Left cardiac atrium (tissue), 4 donors: ENCODE measurements at regions not wholly inside any gene's neighbourhood (a gene's known extent, or its start where the extent isn't known, plus 50 kb on each side); places are given as distances from the start of the nearest gene placed in this dataset.
"Not testable (repeated sequence)": the region's sequence is repeated elsewhere in the genome, so short reads cannot be mapped to it uniquely, and the experiment has no call there.

Experiments used
- ATAC-seq, 2 donors: fragments of 200-7000 bp; cut with Tn5 transposase; one replicate each; pipeline ENCODE4 v1.9.1; 2020; ENCODE audit warnings: mild to moderate bottlenecking in 2 of 2, moderate library complexity in 2 of 2
- DNase-seq: peaks from one replicate; pipeline ENCODE4 v3.0.0-alpha.2; 2020
- intact Hi-C, 2 donors: fragments of 100-400 bp; cut with DNase I; formaldehyde crosslinking; loops; one replicate each; pipeline versions ENCODE4 v1.14.1 to v1.15.1; 2022 to 2023
- donor health status: DM: no; HTN: yes; CAD: no.
- donor health status: DM: no; HTN: yes; CAD: no; lungs with severe emphysema.
- donor health status: DM: yes; HTN: yes; CAD: no.
- donor health status: Dilated cardiomyopathy.

- intact Hi-C loops, result no loop called here
- ATAC-seq (no peak), DNase-seq (no peak)
These were observed 159.5 kb upstream of the HMGA2 start for GRCh38 chr12:65664715-65665250.

- ATAC-seq, result no peak
- intact Hi-C loops, result no loop called here
- no peak for DNase-seq
These were observed 158.5 kb upstream of the HMGA2 start for GRCh38 chr12:65665817-65666216.

- DNase-seq (no peak), ATAC-seq (no peak)
- intact Hi-C loops, result no loop called here
These were observed 157.4 kb upstream of the HMGA2 start for GRCh38 chr12:65666876-65667275.

GRCh38 chr12:65667932-65668331 is 156.4 kb upstream of the HMGA2 start:
- no peak for ATAC-seq
- intact Hi-C loops, result no loop called here
- DNase-seq, result no peak

- DNase-seq (no peak), ATAC-seq (no peak)
- intact Hi-C loops, result no loop called here
These were observed 155.1 kb upstream of the HMGA2 start for GRCh38 chr12:65668981-65669695.

- intact Hi-C loops, result loop anchor here in 1 of 2 donors (5.0 kb wide), 1 partner anchor 113 kb away; no protein-coding TSS in a partner anchor
- DNase-seq (no peak), ATAC-seq (no peak)
These were observed 153.5 kb upstream of the HMGA2 start for GRCh38 chr12:65670775-65671174.

GRCh38 chr12:65672441-65672840 is 151.8 kb upstream of the HMGA2 start:
- ATAC-seq (no peak), DNase-seq (no peak)
- intact Hi-C loops, result loop anchor here in 1 of 2 donors (5.0 kb wide), 1 partner anchor 115 kb away; no protein-coding TSS in a partner anchor

GRCh38 chr12:65673156-65673690 is 151.1 kb upstream of the HMGA2 start:
- intact Hi-C loops, result loop anchor here in 1 of 2 donors (5.0 kb wide), 1 partner anchor 116 kb away; no protein-coding TSS in a partner anchor
- ATAC-seq, result no peak
- DNase-seq, result no peak

- intact Hi-C loops, result loop anchor here in 1 of 2 donors (5.0 kb wide), 1 partner anchor 116 kb away; no protein-coding TSS in a partner anchor
- DNase-seq (no peak), ATAC-seq (no peak)
These were observed 150.6 kb upstream of the HMGA2 start for GRCh38 chr12:65673732-65674131.

GRCh38 chr12:65675141-65675621 is 149.1 kb upstream of the HMGA2 start:
- ATAC-seq, result no peak
- intact Hi-C loops, result loop anchor here in 1 of 2 donors (5.0 kb wide), 1 partner anchor 118 kb away; no protein-coding TSS in a partner anchor
- no peak for DNase-seq

GRCh38 chr12:65678172-65678571 is 146.1 kb upstream of the HMGA2 start:
- not testable (repeated sequence) for DNase-seq, ATAC-seq
- intact Hi-C loops, result loop anchor here in 1 of 2 donors (5.0 kb wide), 1 partner anchor 121 kb away; no protein-coding TSS in a partner anchor

- no peak for ATAC-seq
- intact Hi-C loops, result no loop called here
- no peak for DNase-seq
These were observed 143.1 kb upstream of the HMGA2 start for GRCh38 chr12:65681226-65681625.

- intact Hi-C loops, result no loop called here
- no peak for DNase-seq
- ATAC-seq, result no peak
These were observed 142.2 kb upstream of the HMGA2 start for GRCh38 chr12:65682112-65682511.

- DNase-seq (no peak), ATAC-seq (no peak)
- intact Hi-C loops, result no loop called here
These were observed 139.4 kb upstream of the HMGA2 start for GRCh38 chr12:65684906-65685305.

- intact Hi-C loops, result no loop called here
- DNase-seq, result no peak
- no peak for ATAC-seq
These were observed 138.8 kb upstream of the HMGA2 start for GRCh38 chr12:65685514-65685913.

- DNase-seq (no peak), ATAC-seq (no peak)
- intact Hi-C loops, result no loop called here
These were observed 134.8 kb upstream of the HMGA2 start for GRCh38 chr12:65689508-65689907.

- ATAC-seq (no peak), DNase-seq (no peak)
- intact Hi-C loops, result no loop called here
These were observed 133.8 kb upstream of the HMGA2 start for GRCh38 chr12:65690477-65690876.

- DNase-seq (no peak), ATAC-seq (no peak)
- intact Hi-C loops, result no loop called here
These were observed 130.2 kb upstream of the HMGA2 start for GRCh38 chr12:65694130-65694529.

GRCh38 chr12:65695113-65695865 is 129.0 kb upstream of the HMGA2 start:
- ATAC-seq (peak; percentile 19 to 92), DNase-seq (peak; percentile 58)
- intact Hi-C loops, result no loop called here

GRCh38 chr12:65696227-65696626 is 128.1 kb upstream of the HMGA2 start:
- intact Hi-C loops, result no loop called here
- ATAC-seq (no peak), DNase-seq (no peak)
